IPS-20b (cell line): ENCODE measurements at regions not wholly inside any gene's neighbourhood (a gene's known extent, or its start where the extent isn't known, plus 50 kb on each side); places are given as distances from the start of the nearest gene placed in this dataset.

Experiments used
- H3K27ac ChIP-seq: one replicate; pipeline ENCODE4 v1.5.1; 2013; ENCODE audit warnings: low read length
- H3K27me3 ChIP-seq: 2 replicates; pipeline ENCODE4 v1.6.1; 2013; ENCODE audit warnings: mild to moderate bottlenecking, low read length, inconsistent platforms; ENCODE audit not compliant: insufficient read depth
- H3K36me3 ChIP-seq: 2 replicates; pipeline ENCODE4 v1.6.1; 2013; ENCODE audit warnings: low read depth, mild to moderate bottlenecking, inconsistent platforms, low read length, moderate library complexity; ENCODE audit not compliant: insufficient read depth
- H3K4me1 ChIP-seq: 2 replicates; pipeline ENCODE4 v1.6.1; 2013; ENCODE audit warnings: mild to moderate bottlenecking, control low read depth, inconsistent platforms, low read length, moderate library complexity; ENCODE audit not compliant: insufficient read depth
- H3K4me3 ChIP-seq: 2 replicates; pipeline ENCODE4 v1.5.1; 2013; ENCODE audit warnings: mild to moderate bottlenecking, low read length, inconsistent platforms
- H3K9ac ChIP-seq: 2 replicates; pipeline ENCODE4 v1.6.1; 2013; ENCODE audit warnings: low read depth, mild to moderate bottlenecking, inconsistent platforms, low read length, moderate library complexity
- H3K9me3 ChIP-seq: 2 replicates; pipeline ENCODE4 v1.6.1; 2013; ENCODE audit warnings: mild to moderate bottlenecking, low read depth, low read length, inconsistent platforms; ENCODE audit not compliant: insufficient read depth

GRCh38 chr6:155786528-155786927 is 330.9 kb upstream of the NOX3 start:
- H3K27me3 ChIP-seq: no peaks in the 10 kb centered on the region
- H3K4me3 ChIP-seq: no peak overlapping the region
- H3K27ac ChIP-seq: no peak overlapping the region
- no peaks in the 10 kb centered on the region; the same call in 1 of the 2 replicates for H3K4me1 ChIP-seq
- peaks cover 16% of the 10 kb centered on the region; the same call in 1 of the 2 replicates for H3K9me3 ChIP-seq
- no peaks in the 10 kb centered on the region for H3K36me3 ChIP-seq
- no peak overlapping the region for H3K9ac ChIP-seq

- Histone ChIP-seq H3K4me3 (no peak overlapping the region), H3K9ac (no peak overlapping the region), H3K9me3 (peaks cover 16% of the 10 kb centered on the region; the same call in 1 of the 2 replicates), H3K36me3 (no peaks in the 10 kb centered on the region), H3K27ac (no peak overlapping the region), H3K4me1 (no peaks in the 10 kb centered on the region), H3K27me3 (no peaks in the 10 kb centered on the region)
Observed at GRCh38 chr6:155782739-155783459, 327.3 kb upstream of the NOX3 start.

- Histone ChIP-seq H3K9me3 (peaks cover 11% of the 10 kb centered on the region; the same call in 1 of the 2 replicates), H3K9ac (no peak overlapping the region), H3K4me3 (no peak overlapping the region), H3K27me3 (no peaks in the 10 kb centered on the region), H3K4me1 (no peaks in the 10 kb centered on the region), H3K27ac (no peak overlapping the region), H3K36me3 (no peaks in the 10 kb centered on the region)
Observed at GRCh38 chr6:155782320-155782731, 326.7 kb upstream of the NOX3 start.

GRCh38 chr6:155779456-155779855 is 323.8 kb upstream of the NOX3 start:
- Histone ChIP-seq H3K36me3 (no peaks in the 10 kb centered on the region), H3K27ac (no peak overlapping the region), H3K9ac (no peak overlapping the region), H3K4me1 (no peaks in the 10 kb centered on the region), H3K4me3 (no peak overlapping the region), H3K9me3 (no peaks in the 10 kb centered on the region), H3K27me3 (no peaks in the 10 kb centered on the region)

GRCh38 chr6:155778336-155778735 is 322.7 kb upstream of the NOX3 start:
- H3K27me3 ChIP-seq: no peaks in the 10 kb centered on the region
- no peaks in the 10 kb centered on the region for H3K36me3 ChIP-seq
- H3K4me3 ChIP-seq: no peak overlapping the region
- no peak overlapping the region for H3K9ac ChIP-seq
- no peaks in the 10 kb centered on the region for H3K9me3 ChIP-seq
- H3K27ac ChIP-seq: no peak overlapping the region
- no peaks in the 10 kb centered on the region for H3K4me1 ChIP-seq

GRCh38 chr6:155771822-155772221 is 316.2 kb upstream of the NOX3 start:
- H3K9ac ChIP-seq: no peak overlapping the region
- no peaks in the 10 kb centered on the region for H3K9me3 ChIP-seq
- no peaks in the 10 kb centered on the region for H3K27me3 ChIP-seq

GRCh38 chr6:155770856-155771255 is 315.2 kb upstream of the NOX3 start:
- Histone ChIP-seq H3K36me3 (no peaks in the 10 kb centered on the region), H3K9me3 (no peaks in the 10 kb centered on the region), H3K4me1 (no peaks in the 10 kb centered on the region), H3K9ac (no peak overlapping the region), H3K27ac (no peak overlapping the region), H3K27me3 (no peaks in the 10 kb centered on the region), H3K4me3 (no peak overlapping the region)

More at GRCh38 chr6:155771822-155772221, 316.2 kb upstream of the NOX3 start:
- H3K36me3 ChIP-seq: no peaks in the 10 kb centered on the region
- H3K27ac ChIP-seq: no peak overlapping the region
- H3K4me3 ChIP-seq: no peak overlapping the region
- no peaks in the 10 kb centered on the region for H3K4me1 ChIP-seq

- Histone ChIP-seq H3K4me1 (no peaks in the 10 kb centered on the region), H3K36me3 (no peaks in the 10 kb centered on the region), H3K9me3 (no peaks in the 10 kb centered on the region), H3K9ac (no peak overlapping the region), H3K4me3 (no peak overlapping the region), H3K27ac (no peak overlapping the region), H3K27me3 (no peaks in the 10 kb centered on the region)
Observed at GRCh38 chr6:155770313-155770712, 314.7 kb upstream of the NOX3 start.

- no peak overlapping the region for H3K4me3 ChIP-seq
- H3K27ac ChIP-seq: no peak overlapping the region
Observed at GRCh38 chr6:155765275-155766194, 309.9 kb upstream of the NOX3 start.

GRCh38 chr6:155762649-155763048 is 307.0 kb upstream of the NOX3 start:
- H3K36me3 ChIP-seq: no peaks in the 10 kb centered on the region
- no peak overlapping the region for H3K27ac ChIP-seq
- no peak overlapping the region for H3K4me3 ChIP-seq

More at GRCh38 chr6:155765275-155766194, 309.9 kb upstream of the NOX3 start:
- no peaks in the 10 kb centered on the region for H3K4me1 ChIP-seq
- H3K36me3 ChIP-seq: no peaks in the 10 kb centered on the region
- H3K9me3 ChIP-seq: no peaks in the 10 kb centered on the region
- no peak overlapping the region for H3K9ac ChIP-seq
- no peaks in the 10 kb centered on the region for H3K27me3 ChIP-seq

GRCh38 chr6:155755452-155755851 is 299.8 kb upstream of the NOX3 start:
- H3K4me3 ChIP-seq: no peak overlapping the region
- no peaks in the 10 kb centered on the region for H3K36me3 ChIP-seq
- no peak overlapping the region for H3K27ac ChIP-seq
- H3K4me1 ChIP-seq: peaks cover 5% of the 10 kb centered on the region; the same call in 1 of the 2 replicates
- H3K9me3 ChIP-seq: peaks cover 5% of the 10 kb centered on the region
- no peak overlapping the region for H3K9ac ChIP-seq
- no peaks in the 10 kb centered on the region for H3K27me3 ChIP-seq

More at GRCh38 chr6:155762649-155763048, 307.0 kb upstream of the NOX3 start:
- H3K4me1 ChIP-seq: no peaks in the 10 kb centered on the region
- no peaks in the 10 kb centered on the region for H3K9me3 ChIP-seq
- no peak overlapping the region for H3K9ac ChIP-seq
- H3K27me3 ChIP-seq: no peaks in the 10 kb centered on the region
